ENCODE measurements at regions not wholly inside any gene's neighbourhood (a gene's known extent, or its start where the extent isn't known, plus 50 kb on each side); places are given as distances from the start of the nearest gene placed in this dataset.

GRCh38 chr12:38969706-38970105, 64.3 kb upstream of the CPNE8 start:
- no peak for DNase-seq (ENCODE audit: low spot score)

GRCh38 chr12:38961683-38962082, 56.3 kb upstream of the CPNE8 start:
- no peak for DNase-seq (ENCODE audit: low spot score)

GRCh38 chr12:38961012-38961411, 55.6 kb upstream of the CPNE8 start:
- no peak for DNase-seq (ENCODE audit: low spot score)

- DNase-seq (ENCODE audit: low spot score), result no peak
Observed at GRCh38 chr12:38956337-38956736, 50.9 kb upstream of the CPNE8 start.
